Glomerular visceral epithelial cell (primary cell): ENCODE measurements at regions not wholly inside any gene's neighbourhood (a gene's known extent, or its start where the extent isn't known, plus 50 kb on each side); places are given as distances from the start of the nearest gene placed in this dataset.
"Not testable (repeated sequence)": the region's sequence is repeated elsewhere in the genome, so short reads cannot be mapped to it uniquely, and the experiment has no call there.

Source experiments
- DNase-seq: peaks from one replicate; pipeline ENCODE4 v3.0.0-alpha.2; 2016; ENCODE audit errors: extremely low spot score

- peak; percentile 47 for DNase-seq
Measured at GRCh38 chr13:76014406-76015318, 378.5 kb downstream of the LMO7 start.

- peak; percentile 65 for DNase-seq
Measured at GRCh38 chr13:76012091-76012721, 376.1 kb downstream of the LMO7 start.

GRCh38 chr13:76009267-76009890, 373.2 kb downstream of the LMO7 start:
- peak; percentile 61 for DNase-seq

DNA sequence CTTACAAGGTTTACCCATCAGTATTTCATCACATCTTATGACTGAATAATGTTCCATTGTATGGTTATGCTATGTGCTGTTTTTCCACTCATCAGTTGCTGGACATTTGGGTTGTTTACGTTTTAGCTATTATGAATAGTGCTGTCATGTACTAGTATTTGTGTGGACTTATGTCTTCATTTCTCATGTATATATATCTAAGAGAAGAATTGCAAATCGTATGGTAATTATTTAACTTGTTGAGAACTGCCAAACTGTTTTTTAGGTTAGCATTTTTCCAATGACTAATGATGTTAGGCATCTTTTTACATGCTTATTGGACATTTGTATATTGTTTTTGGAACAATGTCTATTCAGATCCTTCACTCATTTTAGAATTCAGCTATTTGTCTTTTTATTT, 368.3 kb downstream of the LMO7 start:
- DNase-seq = no peak

DNA sequence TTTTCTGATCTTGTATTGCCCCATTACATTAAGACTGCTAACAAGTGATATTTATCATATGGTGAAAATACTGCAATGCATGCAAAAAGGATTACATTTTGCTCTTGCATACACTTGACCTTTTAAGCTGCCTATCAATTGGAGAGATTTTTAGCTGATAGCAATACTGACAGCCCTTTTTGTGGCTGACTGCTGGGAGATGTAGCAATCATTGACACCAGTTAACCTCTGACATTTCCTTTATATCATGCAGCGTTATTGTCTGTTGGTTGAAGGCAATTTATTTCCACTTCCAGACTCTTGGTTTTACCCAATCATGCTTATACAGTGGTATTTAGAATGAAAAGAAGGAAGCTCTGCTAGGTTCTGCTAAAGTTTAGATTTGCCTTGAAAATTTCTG, 364.0 kb downstream of the LMO7 start:
- no peak for DNase-seq

DNA sequence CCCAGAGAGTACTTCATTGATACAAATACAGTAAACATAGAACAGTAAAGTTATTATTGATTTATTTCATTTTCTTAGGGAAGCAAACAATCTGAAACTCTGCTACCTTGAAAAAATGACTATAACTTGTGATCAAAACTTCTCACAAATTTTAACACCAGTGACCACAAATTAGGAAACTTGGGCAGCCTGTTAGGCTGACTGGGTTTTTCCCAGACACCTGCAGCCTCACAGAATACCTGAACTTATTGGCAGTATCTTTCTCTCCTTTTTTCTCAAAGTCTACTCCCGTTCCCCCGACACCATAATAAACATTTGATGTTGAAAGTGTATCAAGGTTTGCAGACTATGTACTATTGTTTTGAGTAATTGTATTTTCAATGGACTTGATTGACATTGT, 360.5 kb downstream of the LMO7 start:
- DNase-seq = no peak

DNA sequence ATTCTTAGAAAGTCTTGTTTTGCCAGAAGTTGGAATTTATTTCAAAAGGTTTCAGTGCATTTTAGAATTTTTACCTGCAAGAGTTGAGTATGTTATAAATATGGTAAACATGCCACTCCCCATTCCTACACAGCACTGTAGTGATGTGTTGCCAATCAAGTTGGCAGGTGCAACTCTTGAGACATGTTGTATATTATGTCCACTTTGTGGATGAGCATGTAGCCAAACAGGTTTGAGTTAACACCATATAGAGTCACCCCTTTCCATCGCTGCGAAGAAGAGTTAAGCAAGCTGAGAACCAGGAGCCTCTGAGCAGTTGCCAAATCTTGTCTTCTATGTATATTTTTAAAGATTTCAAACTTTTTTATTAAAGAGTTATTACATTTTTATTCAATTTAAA, 359.8 kb downstream of the LMO7 start:
- DNase-seq = no peak

GRCh38 chr13:75993823-75994222, 357.7 kb downstream of the LMO7 start:
- no peak for DNase-seq

DNA sequence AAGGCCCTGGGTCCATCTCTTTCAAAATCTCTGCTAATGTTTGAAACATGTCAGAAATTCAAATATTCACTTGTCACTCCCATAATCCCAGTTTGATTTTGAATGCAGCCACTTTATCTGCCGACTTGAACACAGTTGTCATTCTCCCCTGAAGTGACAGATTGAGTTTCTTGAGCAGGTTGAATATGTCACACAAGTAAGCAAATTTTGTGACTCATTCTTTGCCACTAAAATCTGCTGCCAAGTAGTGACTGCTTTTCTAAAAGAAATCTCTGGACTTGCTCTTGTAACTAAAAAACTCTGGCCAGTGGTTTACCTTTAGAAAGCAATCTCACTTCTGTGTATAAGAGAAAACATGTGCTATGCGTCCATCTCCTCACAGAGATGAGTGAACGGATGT, 357.1 kb downstream of the LMO7 start:
- no peak for DNase-seq

DNA sequence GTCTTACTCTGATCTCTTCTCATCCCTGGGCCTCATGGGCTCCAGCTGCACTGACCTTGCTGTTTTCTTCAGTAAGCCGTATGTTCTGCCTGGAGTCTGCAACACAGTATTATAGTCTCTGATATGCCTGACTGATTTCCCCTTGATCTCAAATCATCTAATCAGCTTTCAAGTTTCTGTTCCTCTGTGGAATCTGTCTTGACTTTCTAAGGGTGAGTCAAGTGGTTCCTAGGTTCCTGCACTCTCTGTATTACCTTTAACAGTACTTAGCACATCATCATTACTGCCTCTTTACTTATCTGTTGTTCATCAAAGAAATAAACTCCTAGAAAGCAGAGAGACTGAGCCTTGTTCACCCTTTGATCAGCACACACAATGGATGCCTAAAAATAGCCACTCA, 350.7 kb downstream of the LMO7 start:
- no peak for DNase-seq

DNA sequence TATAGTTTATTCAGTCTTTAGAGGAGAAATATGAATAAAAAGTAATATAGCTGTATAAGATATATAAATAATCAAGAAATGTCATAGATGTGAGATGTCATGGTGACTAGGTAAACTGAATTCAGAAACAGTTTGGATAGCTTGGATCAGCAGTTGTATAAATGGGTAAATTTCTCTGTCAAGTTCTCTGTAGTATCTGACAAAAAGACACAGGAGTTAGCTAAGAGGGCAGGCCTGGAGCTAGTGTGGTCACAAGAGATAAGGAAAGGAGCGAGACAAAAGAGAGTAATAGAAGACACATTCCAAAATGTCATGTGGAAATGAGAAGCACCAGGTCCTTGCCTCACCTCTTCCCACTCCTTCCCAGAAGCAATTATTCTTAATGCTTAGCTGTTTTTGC, 349.0 kb downstream of the LMO7 start:
- no peak for DNase-seq

GRCh38 chr13:75978818-75979217, 342.7 kb downstream of the LMO7 start:
- no peak for DNase-seq

DNA sequence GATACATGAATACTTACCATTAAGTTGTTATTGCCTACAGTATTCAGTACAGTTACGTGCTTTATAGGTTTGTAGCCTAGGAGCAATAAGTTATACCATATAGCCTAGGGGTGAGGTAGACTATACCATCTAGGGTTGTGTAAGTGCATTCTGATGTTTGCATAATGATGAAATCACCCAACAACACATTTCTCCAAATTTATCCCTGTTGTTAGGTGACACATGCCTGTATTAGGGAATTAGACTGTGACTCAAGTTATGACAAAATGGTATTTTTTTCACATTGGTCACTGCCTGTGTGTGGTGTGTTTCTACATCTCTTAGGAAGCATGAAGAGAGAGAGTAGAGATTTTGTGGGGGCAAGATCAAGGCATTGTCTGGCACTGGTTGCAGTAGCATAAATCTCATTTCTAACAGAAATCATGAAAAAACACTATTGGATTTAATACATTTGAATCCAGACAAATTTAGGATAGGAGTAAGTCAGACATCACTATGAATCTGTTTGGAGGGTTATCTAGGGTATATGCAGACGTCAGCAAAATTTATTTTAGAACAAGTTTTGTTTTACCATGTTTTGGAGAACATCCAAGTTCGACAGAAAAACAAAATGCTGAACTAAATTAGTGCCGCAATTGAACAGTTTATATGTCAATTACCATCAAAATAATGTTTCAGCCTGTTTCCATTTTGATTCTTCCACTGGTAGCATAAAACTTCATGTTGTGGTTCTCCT, 332.1 kb downstream of the LMO7 start:
- no peak for DNase-seq

DNA sequence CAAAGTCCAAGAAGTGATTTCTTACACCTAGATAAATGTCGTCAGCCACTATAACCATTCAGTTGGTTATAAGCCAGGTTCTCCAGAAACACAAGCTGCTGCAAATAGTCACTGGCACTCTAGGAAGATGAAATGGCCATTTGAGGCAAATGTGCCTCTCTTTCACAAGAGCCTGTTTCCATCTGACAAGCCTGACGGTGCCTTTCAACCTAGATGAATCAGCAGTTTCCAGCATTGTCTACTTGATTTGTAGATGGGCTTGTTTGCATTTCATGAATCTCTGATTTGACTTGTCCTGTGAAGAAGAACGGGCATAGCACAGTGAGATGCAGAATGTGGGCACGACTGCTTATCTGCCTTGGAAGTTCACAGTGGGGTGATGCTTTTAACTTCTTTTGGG, 327.2 kb downstream of the LMO7 start:
- DNase-seq = no peak

DNA sequence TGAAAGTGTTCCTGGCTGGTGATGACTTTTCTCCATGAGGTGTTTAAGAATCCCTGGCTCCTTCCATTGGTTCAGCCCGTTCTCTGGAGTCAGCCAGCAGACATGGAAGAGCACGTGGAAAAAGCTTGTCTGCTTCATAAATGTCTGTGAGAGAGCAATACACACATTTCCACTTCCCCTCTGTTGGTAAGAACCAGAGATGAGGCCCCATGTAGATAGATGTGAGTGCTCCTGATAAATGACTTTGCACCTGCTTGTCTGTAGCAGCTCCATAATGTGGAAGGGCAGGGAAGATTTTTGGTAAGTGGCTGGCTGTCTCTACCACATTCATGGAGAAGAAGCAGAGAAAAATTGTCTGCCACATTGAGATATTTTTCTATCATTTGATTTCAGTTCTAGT, 325.8 kb downstream of the LMO7 start:
- DNase-seq = no peak

DNA sequence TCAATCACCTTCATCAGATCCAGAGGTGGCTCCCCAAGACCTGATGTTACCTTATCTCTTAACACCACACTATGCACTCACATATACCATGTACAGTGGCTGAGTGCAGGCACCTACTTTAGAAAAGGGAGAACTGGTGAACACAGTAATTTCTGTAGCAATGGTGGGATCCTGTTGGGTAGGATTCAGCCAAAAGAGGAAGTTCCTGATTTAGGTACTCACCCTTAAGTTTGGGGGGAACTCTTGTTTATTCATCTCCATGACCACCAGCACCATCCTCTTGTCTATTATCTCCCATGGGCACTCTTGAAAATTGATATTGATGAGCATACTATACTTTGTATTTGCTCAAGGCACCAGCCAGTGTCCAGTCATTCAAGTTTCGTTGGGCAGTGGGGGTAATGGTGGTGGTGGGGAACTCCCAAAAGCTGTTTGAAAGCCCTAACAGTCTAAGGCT, 324.4 kb downstream of the LMO7 start:
- DNase-seq = no peak

- no peak for DNase-seq
Measured at GRCh38 chr13:75959861-75960481, 323.8 kb downstream of the LMO7 start.

DNA sequence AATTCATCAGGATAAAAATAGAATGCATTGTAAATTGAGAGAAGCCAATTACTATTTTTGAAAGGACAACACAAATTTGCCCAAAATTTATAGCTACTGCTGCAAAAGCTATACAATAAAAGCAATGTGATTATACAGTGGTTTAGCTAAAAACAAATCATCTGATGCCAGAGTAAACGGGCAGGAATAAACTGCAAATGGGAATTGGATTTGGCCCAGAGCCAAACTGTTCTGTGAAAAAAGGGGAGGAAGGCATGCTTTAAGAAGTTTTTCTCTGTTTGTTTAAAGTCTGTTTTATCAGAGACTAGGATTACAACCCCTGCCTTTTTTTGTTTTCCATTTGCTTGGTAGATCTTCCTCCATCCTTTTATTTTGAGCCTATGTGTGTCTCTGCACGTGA, 317.5 kb downstream of the LMO7 start:
- DNase-seq = not testable (repeated sequence)

- DNase-seq = no peak
Measured at GRCh38 chr13:75947448-75947847, 311.3 kb downstream of the LMO7 start.

- no peak for DNase-seq
Measured at GRCh38 chr13:75946536-75947284, 310.6 kb downstream of the LMO7 start.
